ENCODE measurements at regions not wholly inside any gene's neighbourhood (a gene's known extent, or its start where the extent isn't known, plus 50 kb on each side); places are given as distances from the start of the nearest gene placed in this dataset.

DNA sequence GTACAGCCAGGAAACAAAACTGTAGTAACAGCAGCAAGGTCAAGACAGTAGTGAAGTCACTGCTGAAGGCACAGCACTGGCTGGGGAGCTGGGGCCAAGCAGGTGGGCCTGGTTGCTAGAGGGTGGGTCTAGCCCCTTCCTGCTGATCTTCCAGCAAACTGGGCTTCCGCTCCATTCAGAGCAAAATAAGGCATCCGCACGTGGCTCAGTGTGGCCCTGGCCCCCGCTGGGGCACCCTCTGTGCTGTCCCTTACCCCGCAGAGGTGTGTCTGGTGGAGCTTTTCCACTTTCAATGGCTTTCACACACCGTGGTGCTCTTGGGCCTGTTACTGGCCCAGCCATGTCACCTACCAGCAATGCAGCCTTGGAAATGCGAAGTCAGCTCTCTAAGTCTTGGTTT, 162.4 kb upstream of the B3GAT1 start:
- H3K27ac ChIP-seq (replicated peaks): no peak overlapping the region
- no peak overlapping the region for H3K4me3 ChIP-seq
- TF ChIP-seq, protein P1, sequence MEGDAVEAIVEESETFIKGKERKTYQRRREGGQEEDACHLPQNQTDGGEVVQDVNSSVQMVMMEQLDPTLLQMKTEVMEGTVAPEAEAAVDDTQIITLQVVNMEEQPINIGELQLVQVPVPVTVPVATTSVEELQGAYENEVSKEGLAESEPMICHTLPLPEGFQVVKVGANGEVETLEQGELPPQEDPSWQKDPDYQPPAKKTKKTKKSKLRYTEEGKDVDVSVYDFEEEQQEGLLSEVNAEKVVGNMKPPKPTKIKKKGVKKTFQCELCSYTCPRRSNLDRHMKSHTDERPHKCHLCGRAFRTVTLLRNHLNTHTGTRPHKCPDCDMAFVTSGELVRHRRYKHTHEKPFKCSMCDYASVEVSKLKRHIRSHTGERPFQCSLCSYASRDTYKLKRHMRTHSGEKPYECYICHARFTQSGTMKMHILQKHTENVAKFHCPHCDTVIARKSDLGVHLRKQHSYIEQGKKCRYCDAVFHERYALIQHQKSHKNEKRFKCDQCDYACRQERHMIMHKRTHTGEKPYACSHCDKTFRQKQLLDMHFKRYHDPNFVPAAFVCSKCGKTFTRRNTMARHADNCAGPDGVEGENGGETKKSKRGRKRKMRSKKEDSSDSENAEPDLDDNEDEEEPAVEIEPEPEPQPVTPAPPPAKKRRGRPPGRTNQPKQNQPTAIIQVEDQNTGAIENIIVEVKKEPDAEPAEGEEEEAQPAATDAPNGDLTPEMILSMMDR (IDR thresholded peaks at IDR 0.05; ENCODE audit: borderline replicate concordance): no peak
- H3K9me3 ChIP-seq (replicated peaks): no peaks in the 10 kb centered on the region
- DNase-seq: no peak
- H3K4me1 ChIP-seq: peaks cover 10% of the 10 kb centered on the region
- intact Hi-C loops (cut with micrococcal nuclease): no loop called here
- peaks cover 68% of the 10 kb centered on the region for H3K27me3 ChIP-seq (ENCODE audit: low read depth)
- H3K36me3 ChIP-seq: no peaks in the 10 kb centered on the region

DNA sequence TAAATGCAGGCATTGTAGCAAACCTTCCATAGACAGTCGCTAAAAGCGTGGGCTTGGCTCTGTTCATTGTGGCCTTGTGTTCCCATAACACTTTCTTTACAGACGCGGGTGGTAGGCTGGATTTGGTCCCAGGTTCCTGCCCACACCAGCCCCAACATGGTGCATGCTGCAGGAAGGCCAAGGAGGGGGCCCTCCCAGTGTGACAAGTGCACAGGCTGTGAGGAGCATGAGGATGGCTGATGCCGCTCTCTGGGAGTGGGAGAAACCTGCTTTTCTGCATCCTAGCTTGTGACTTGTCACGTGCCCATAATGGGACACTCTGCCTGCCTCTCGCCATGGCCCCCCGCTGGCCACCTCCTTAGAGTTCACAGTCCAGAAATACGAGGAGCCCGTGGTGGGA, 161.8 kb upstream of the B3GAT1 start:
- intact Hi-C loops (cut with micrococcal nuclease): no loop called here
- Histone ChIP-seq H3K9me3 (replicated peaks) (no peaks in the 10 kb centered on the region), H3K27ac (replicated peaks) (no peak overlapping the region), H3K36me3 (no peaks in the 10 kb centered on the region), H3K4me3 (no peak overlapping the region), H3K4me1 (peaks cover 10% of the 10 kb centered on the region), H3K27me3 (ENCODE audit: low read depth) (peaks cover 68% of the 10 kb centered on the region)
- DNase-seq: no peak
- TF ChIP-seq, protein P1 (IDR thresholded peaks at IDR 0.05; ENCODE audit: borderline replicate concordance): no peak

DNA sequence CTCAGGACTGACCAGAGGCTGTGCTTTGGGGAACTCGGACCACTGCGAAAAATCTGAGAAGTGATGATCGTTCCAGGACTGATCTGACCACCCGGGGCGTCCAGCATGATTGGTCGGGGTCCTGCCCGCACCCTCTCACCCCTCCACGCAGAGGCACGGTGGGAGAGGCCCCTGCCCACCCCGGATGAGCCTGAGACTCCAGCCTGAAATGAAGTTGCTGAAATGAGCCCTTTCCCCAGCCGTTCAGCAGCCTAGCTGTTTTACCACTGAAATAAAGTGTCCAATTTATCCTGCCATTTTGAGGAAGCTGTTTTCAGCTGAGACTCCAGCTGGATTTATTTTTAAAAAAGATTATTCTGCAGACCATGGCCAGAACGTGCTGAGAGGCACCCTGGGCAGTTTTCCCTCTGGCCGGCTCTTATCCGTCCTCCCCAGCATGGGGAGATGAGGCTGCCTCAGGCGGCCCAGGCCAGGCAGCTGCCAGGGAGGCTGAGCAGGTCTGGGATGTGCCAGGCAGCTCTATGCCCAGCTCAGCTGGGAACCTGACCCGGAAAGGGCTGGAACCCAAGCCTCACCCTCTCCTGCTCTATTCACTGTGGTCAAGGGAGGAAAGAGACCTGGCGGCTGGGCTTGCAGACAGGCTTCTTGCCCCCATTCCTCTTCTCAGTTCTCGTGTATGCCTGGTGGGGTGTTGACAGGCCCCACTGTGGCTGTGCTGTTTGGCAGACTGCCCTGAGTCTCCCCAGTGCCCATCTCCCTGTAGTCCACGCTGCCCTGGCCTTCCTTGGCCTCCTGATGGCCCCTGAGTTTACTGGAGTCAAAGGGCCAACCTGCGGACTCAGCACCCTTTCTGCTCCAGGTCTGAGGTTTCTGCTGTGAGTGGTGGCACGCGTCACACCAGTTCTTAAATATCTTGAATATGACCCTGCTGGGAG, 161.0 kb upstream of the B3GAT1 start:
- no peak for DNase-seq
- H3K4me1 ChIP-seq: peaks cover 10% of the 10 kb centered on the region
- no peaks in the 10 kb centered on the region for H3K36me3 ChIP-seq
- H3K27ac ChIP-seq (replicated peaks): no peak overlapping the region
- TF ChIP-seq, protein P1 (IDR thresholded peaks at IDR 0.05; ENCODE audit: borderline replicate concordance): no peak
- H3K27me3 ChIP-seq (ENCODE audit: low read depth): peaks cover 61% of the 10 kb centered on the region
- H3K9me3 ChIP-seq (replicated peaks): no peaks in the 10 kb centered on the region
- intact Hi-C loops (cut with micrococcal nuclease): no loop called here
- no peak overlapping the region for H3K4me3 ChIP-seq

DNA sequence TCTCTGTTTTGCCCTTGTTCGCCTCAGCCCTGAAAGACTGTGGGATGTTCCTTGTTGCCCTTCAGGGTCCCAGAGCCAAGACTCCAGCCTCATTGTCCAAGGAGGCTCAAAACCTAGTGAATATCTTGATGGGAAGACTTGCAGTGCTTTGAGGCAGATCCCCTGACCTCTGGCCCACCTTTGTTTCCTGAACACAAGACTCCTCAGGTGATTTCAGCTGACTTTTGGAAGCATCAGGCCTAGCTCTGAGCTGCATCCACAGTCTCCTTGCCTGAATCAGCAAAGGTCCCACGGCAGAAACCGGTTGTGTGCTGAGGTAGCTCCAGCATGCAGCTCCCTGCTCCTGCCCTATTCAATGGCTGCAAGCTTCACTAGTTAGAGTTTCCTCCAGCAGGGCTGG, 159.3 kb upstream of the B3GAT1 start:
- no peak for DNase-seq
- Histone ChIP-seq H3K36me3 (no peaks in the 10 kb centered on the region), H3K9me3 (replicated peaks) (no peaks in the 10 kb centered on the region), H3K27me3 (ENCODE audit: low read depth) (peaks cover 55% of the 10 kb centered on the region), H3K4me3 (no peak overlapping the region), H3K27ac (replicated peaks) (no peak overlapping the region), H3K4me1 (peaks cover 10% of the 10 kb centered on the region)
- intact Hi-C loops (cut with micrococcal nuclease): no loop called here
- TF ChIP-seq, protein P1 (IDR thresholded peaks at IDR 0.05; ENCODE audit: borderline replicate concordance): no peak

DNA sequence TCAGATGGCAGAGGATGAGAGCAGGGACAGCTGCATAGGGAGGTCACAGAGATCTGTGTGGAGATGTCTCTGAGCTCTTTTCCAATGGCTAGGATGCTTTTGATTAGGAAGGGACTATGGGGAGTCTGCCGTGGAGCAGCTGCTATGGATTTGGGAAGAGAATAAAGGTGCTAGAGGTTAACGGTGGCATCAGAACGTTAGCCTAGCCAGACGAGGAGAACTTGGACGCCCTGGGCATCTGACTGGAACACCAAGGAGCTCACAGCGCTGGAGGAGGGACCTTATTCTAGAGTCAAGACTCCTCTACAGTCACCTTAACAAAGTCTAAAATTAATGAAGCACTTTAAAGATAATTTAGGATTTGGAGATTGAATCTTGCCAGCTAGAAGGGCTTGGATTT, 157.2 kb upstream of the B3GAT1 start:
- peaks cover 10% of the 10 kb centered on the region for H3K4me1 ChIP-seq
- H3K27ac ChIP-seq (replicated peaks): no peak overlapping the region
- H3K27me3 ChIP-seq (ENCODE audit: low read depth): peaks cover 46% of the 10 kb centered on the region
- TF ChIP-seq, protein P1 (IDR thresholded peaks at IDR 0.05; ENCODE audit: borderline replicate concordance): no peak
- H3K9me3 ChIP-seq (replicated peaks): no peaks in the 10 kb centered on the region
- no peak overlapping the region for H3K4me3 ChIP-seq
- no peak for DNase-seq
- intact Hi-C loops (cut with micrococcal nuclease): no loop called here
- H3K36me3 ChIP-seq: no peaks in the 10 kb centered on the region

Measured in left ventricle myocardium inferior (tissue), 1 donor.